Thymus (tissue), 11 donors: ENCODE measurements at regions not wholly inside any gene's neighbourhood (a gene's known extent, or its start where the extent isn't known, plus 50 kb on each side); places are given as distances from the start of the nearest gene placed in this dataset.
"Not testable (repeated sequence)": the region's sequence is repeated elsewhere in the genome, so short reads cannot be mapped to it uniquely, and the experiment has no call there.

Experiments used
- DNase-seq, 9 donors: peaks; one replicate each; pipeline ENCODE4 v3.0.0-alpha.2; 2013; ENCODE audit warnings: low spot score in 9 of 9, low read depth in 6 of 9, missing footprints in 1 of 9
- H3K27ac ChIP-seq, 2 donors: one replicate each; pipeline ENCODE4 v1.5.1; 2013; ENCODE audit warnings: control low read depth in 1 of 2, low read depth in 1 of 2, low read length in 1 of 2, mild to moderate bottlenecking in 1 of 2, moderate library complexity in 1 of 2
- H3K27me3 ChIP-seq, 2 donors: one replicate each; pipeline ENCODE4 v1.5.1; 2013; ENCODE audit warnings: low read length in 1 of 2; ENCODE audit not compliant: control insufficient read depth in 2 of 2, insufficient read depth in 1 of 2
- H3K36me3 ChIP-seq, 2 donors: one replicate each; pipeline ENCODE4 v1.5.1; 2013; ENCODE audit warnings: low read length in 1 of 2, mild to moderate bottlenecking in 1 of 2, moderate library complexity in 1 of 2; ENCODE audit not compliant: control insufficient read depth in 2 of 2, insufficient read depth in 2 of 2
- H3K4me1 ChIP-seq, 2 donors: one replicate each; pipeline ENCODE4 v1.5.1; 2013; ENCODE audit warnings: low read length in 2 of 2; ENCODE audit not compliant: control insufficient read depth in 2 of 2, insufficient read depth in 2 of 2
- H3K4me3 ChIP-seq, 2 donors: one replicate each; pipeline ENCODE4 v1.5.1; 2013; ENCODE audit warnings: low read length in 2 of 2, control low read depth in 1 of 2, mild to moderate bottlenecking in 1 of 2
- H3K9me3 ChIP-seq, 2 donors: one replicate each; pipeline ENCODE4 v1.5.1; 2013; ENCODE audit warnings: low read length in 1 of 2, mild to moderate bottlenecking in 1 of 2; ENCODE audit not compliant: control insufficient read depth in 2 of 2, insufficient read depth in 1 of 2
- WGBS: extraction: QIAGEN DNeasy Blood & Tissue Kit; methylation state at CpG from one replicate; pipeline ENCODE4 v1.1.7; 2013; 5-methylcytosine and 5-hydroxymethylcytosine counted together
- donor health status: healthy.

DNA sequence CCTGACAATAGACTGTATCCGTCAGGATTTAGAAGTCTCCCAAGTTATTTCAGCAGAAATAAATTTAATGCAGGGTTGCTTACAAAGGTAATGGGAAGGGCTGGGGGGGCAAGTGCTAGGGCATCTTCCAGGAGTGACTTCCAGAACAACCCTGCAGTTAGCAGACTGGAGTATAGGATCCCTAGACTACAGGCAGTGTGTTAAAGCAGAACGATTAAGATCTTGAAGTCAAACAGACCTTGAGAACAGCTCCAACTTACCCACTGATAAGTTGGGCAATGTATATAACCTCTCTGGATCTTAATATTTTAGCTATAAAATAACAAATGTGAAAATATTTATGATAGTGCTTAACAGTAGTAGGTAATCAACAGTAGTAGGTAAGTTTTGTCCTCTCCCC lies 113.6 kb upstream of the LIFR start:
- DNase-seq: no peak
- WGBS: 94% methylated on average over 2 of the region's 2 CpGs

GRCh38 chr5:38670878-38671277 lies 114.4 kb upstream of the LIFR start:
- no peak for DNase-seq
- Histone ChIP-seq H3K27ac (no peak overlapping the region), H3K4me3 (no peak overlapping the region), H3K36me3 (no peaks in the 10 kb centered on the region), H3K4me1 (no peaks in the 10 kb centered on the region), H3K27me3 (no peaks in the 10 kb centered on the region), H3K9me3 (no peaks in the 10 kb centered on the region)
- 82% methylated on average over 1 of the region's 1 CpG for WGBS

More for the DNA sequence above, 113.6 kb upstream of the LIFR start:
- Histone ChIP-seq H3K4me1 (no peaks in the 10 kb centered on the region), H3K9me3 (no peaks in the 10 kb centered on the region), H3K27ac (no peak overlapping the region), H3K4me3 (no peak overlapping the region), H3K27me3 (no peaks in the 10 kb centered on the region), H3K36me3 (no peaks in the 10 kb centered on the region)

- no peak overlapping the region for H3K4me3 ChIP-seq
- H3K27me3 ChIP-seq: no peaks in the 10 kb centered on the region
- WGBS: 80% methylated on average over 5 of the region's 5 CpGs
- no peaks in the 10 kb centered on the region for H3K36me3 ChIP-seq
- H3K9me3 ChIP-seq: no peaks in the 10 kb centered on the region
- H3K27ac ChIP-seq: no peak overlapping the region
- DNase-seq: no peak
- no peaks in the 10 kb centered on the region for H3K4me1 ChIP-seq
Measured at GRCh38 chr5:38672059-38672788, 115.8 kb upstream of the LIFR start.

GRCh38 chr5:38673671-38674071 lies 117.2 kb upstream of the LIFR start:
- Histone ChIP-seq H3K27ac (no peak overlapping the region), H3K4me3 (no peak overlapping the region), H3K36me3 (no peaks in the 10 kb centered on the region), H3K27me3 (no peaks in the 10 kb centered on the region), H3K9me3 (no peaks in the 10 kb centered on the region), H3K4me1 (no peaks in the 10 kb centered on the region)
- WGBS: 96% methylated on average over 6 of the region's 6 CpGs
- DNase-seq: no peak

GRCh38 chr5:38675443-38675842 lies 119.0 kb upstream of the LIFR start:
- DNase-seq: no peak
- Histone ChIP-seq H3K27me3 (no peaks in the 10 kb centered on the region), H3K9me3 (no peaks in the 10 kb centered on the region), H3K27ac (no peak overlapping the region), H3K4me1 (no peaks in the 10 kb centered on the region), H3K36me3 (no peaks in the 10 kb centered on the region), H3K4me3 (no peak overlapping the region)
- WGBS: 91% methylated on average over 2 of the region's 2 CpGs

- Histone ChIP-seq H3K4me3 (no peak overlapping the region), H3K36me3 (no peaks in the 10 kb centered on the region), H3K4me1 (no peaks in the 10 kb centered on the region), H3K27me3 (no peaks in the 10 kb centered on the region), H3K27ac (no peak overlapping the region), H3K9me3 (no peaks in the 10 kb centered on the region)
- 87% methylated on average over 2 of the region's 2 CpGs for WGBS
- no peak for DNase-seq
Measured at GRCh38 chr5:38677636-38678035, 121.2 kb upstream of the LIFR start.

- Histone ChIP-seq H3K27ac (no peak overlapping the region), H3K36me3 (no peaks in the 10 kb centered on the region), H3K9me3 (no peaks in the 10 kb centered on the region), H3K27me3 (no peaks in the 10 kb centered on the region), H3K4me3 (no peak overlapping the region), H3K4me1 (no peaks in the 10 kb centered on the region)
- WGBS: 97% methylated on average over 1 of the region's 1 CpG
- DNase-seq: no peak
Measured at GRCh38 chr5:38678076-38678475, 121.6 kb upstream of the LIFR start.

GRCh38 chr5:38678697-38679096 lies 122.3 kb upstream of the LIFR start:
- DNase-seq: not testable (repeated sequence)

GRCh38 chr5:38680094-38680825 lies 123.8 kb upstream of the LIFR start:
- DNase-seq: no peak
- no peaks in the 10 kb centered on the region for H3K36me3 ChIP-seq
- WGBS: 94% methylated on average over 5 of the region's 5 CpGs
- H3K4me3 ChIP-seq: no peak overlapping the region
- no peaks in the 10 kb centered on the region for H3K27me3 ChIP-seq
- no peaks in the 10 kb centered on the region for H3K9me3 ChIP-seq
- no peak overlapping the region for H3K27ac ChIP-seq
- H3K4me1 ChIP-seq: no peaks in the 10 kb centered on the region

More at GRCh38 chr5:38678697-38679096, 122.3 kb upstream of the LIFR start:
- H3K36me3 ChIP-seq, H3K4me1 ChIP-seq, H3K27ac ChIP-seq, H3K27me3 ChIP-seq, H3K9me3 ChIP-seq, H3K4me3 ChIP-seq: not testable (repeated sequence)
- WGBS: 89% methylated on average over 7 of the region's 7 CpGs
